ENCODE measurements at regions not wholly inside any gene's neighbourhood (a gene's known extent, or its start where the extent isn't known, plus 50 kb on each side); places are given as distances from the start of the nearest gene placed in this dataset.

- WGBS (ENCODE audit: insufficient coverage), result no CpG with 5 or more reads among the region's 2 CpGs
- Histone ChIP-seq H3K27ac (ENCODE audit: low read length) (no peak overlapping the region), H3K4me3 (ENCODE audit: low read length) (no peak overlapping the region), H3K27me3 (ENCODE audit: control insufficient read depth, insufficient read depth, low read length) (no peaks in the 10 kb centered on the region), H3K36me3 (ENCODE audit: control insufficient read depth, insufficient read depth, low read length) (no peaks in the 10 kb centered on the region), H3K4me1 (ENCODE audit: control insufficient read depth, insufficient read depth, low read length) (no peaks in the 10 kb centered on the region), H3K9me3 (replicated peaks; ENCODE audit: control insufficient read depth, low read depth, low read length) (no peaks in the 10 kb centered on the region)
- no peak for DNase-seq
Observed at GRCh38 chr6:81854474-81854873, 102.0 kb upstream of the TENT5A start.

GRCh38 chr6:81853975-81854374 is 101.5 kb upstream of the TENT5A start:
- Histone ChIP-seq H3K4me1 (ENCODE audit: control insufficient read depth, insufficient read depth, low read length) (no peaks in the 10 kb centered on the region), H3K27ac (ENCODE audit: low read length) (no peak overlapping the region), H3K9me3 (replicated peaks; ENCODE audit: control insufficient read depth, low read depth, low read length) (no peaks in the 10 kb centered on the region), H3K4me3 (ENCODE audit: low read length) (no peak overlapping the region), H3K27me3 (ENCODE audit: control insufficient read depth, insufficient read depth, low read length) (no peaks in the 10 kb centered on the region), H3K36me3 (ENCODE audit: control insufficient read depth, insufficient read depth, low read length) (no peaks in the 10 kb centered on the region)
- WGBS (ENCODE audit: insufficient coverage), result no CpG with 5 or more reads among the region's 2 CpGs
- no peak for DNase-seq

DNA sequence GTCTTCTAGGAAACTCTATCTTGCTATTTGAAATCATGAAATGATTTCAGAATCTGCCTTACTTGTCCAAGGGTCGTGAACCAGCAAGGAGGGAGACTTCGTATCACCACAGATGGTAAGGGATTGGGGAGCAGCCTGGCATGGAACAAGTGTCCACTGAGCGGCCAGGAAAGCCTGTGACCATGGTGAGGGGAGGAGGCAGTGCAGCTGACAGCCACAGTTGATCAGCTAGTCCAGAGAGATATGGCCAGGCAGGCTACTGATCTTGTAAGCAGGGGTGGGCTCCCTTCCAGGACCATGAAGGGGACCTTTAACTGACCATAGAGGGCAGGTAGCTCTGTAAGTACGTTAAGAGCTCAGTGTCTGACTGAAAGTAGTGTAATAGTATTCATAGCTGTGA is 96.8 kb upstream of the TENT5A start:
- H3K4me1 ChIP-seq (ENCODE audit: control insufficient read depth, insufficient read depth, low read length), result no peaks in the 10 kb centered on the region
- H3K27me3 ChIP-seq (ENCODE audit: control insufficient read depth, insufficient read depth, low read length), result no peaks in the 10 kb centered on the region
- no peaks in the 10 kb centered on the region for H3K9me3 ChIP-seq (replicated peaks; ENCODE audit: control insufficient read depth, low read depth, low read length)
- WGBS (ENCODE audit: insufficient coverage), result 62% methylated on average over 3 of the region's 4 CpGs
- DNase-seq, result no peak
- no peak overlapping the region for H3K27ac ChIP-seq (ENCODE audit: low read length)
- no peaks in the 10 kb centered on the region for H3K36me3 ChIP-seq (ENCODE audit: control insufficient read depth, insufficient read depth, low read length)
- H3K4me3 ChIP-seq (ENCODE audit: low read length), result no peak overlapping the region

GRCh38 chr6:81847866-81848265 is 95.4 kb upstream of the TENT5A start:
- H3K27me3 ChIP-seq (ENCODE audit: control insufficient read depth, insufficient read depth, low read length), result no peaks in the 10 kb centered on the region
- no peak for DNase-seq
- H3K4me3 ChIP-seq (ENCODE audit: low read length), result no peak overlapping the region
- no peaks in the 10 kb centered on the region for H3K9me3 ChIP-seq (replicated peaks; ENCODE audit: control insufficient read depth, low read depth, low read length)
- no peak overlapping the region for H3K27ac ChIP-seq (ENCODE audit: low read length)
- no peaks in the 10 kb centered on the region for H3K36me3 ChIP-seq (ENCODE audit: control insufficient read depth, insufficient read depth, low read length)
- 81% methylated on average over 1 of the region's 3 CpGs for WGBS (ENCODE audit: insufficient coverage)
- H3K4me1 ChIP-seq (ENCODE audit: control insufficient read depth, insufficient read depth, low read length), result no peaks in the 10 kb centered on the region

DNA sequence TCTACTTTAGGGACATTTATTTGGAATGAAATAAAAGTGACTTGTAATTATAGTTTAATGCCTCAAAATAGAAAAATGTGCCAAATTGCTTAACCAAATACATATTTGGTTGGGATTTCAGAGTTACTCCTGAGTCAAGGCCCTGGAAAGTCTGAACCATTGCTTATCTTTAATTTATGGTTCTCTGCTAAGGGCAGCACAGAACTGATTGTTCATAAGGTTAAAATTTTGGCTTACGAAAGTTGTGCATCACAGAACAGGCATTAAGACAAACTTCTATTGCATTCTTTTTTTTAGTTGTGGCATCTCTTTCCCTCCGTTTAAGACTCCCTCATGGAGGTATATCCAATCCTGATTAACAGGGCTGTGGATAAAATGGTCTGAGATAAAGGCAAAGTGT is 92.2 kb upstream of the TENT5A start:
- no peaks in the 10 kb centered on the region for H3K36me3 ChIP-seq (ENCODE audit: control insufficient read depth, insufficient read depth, low read length)
- no CpG with 5 or more reads among the region's 2 CpGs for WGBS (ENCODE audit: insufficient coverage)
- H3K4me1 ChIP-seq (ENCODE audit: control insufficient read depth, insufficient read depth, low read length), result no peaks in the 10 kb centered on the region
- no peaks in the 10 kb centered on the region for H3K27me3 ChIP-seq (ENCODE audit: control insufficient read depth, insufficient read depth, low read length)
- H3K9me3 ChIP-seq (replicated peaks; ENCODE audit: control insufficient read depth, low read depth, low read length), result no peaks in the 10 kb centered on the region
- no peak for DNase-seq
- no peak overlapping the region for H3K27ac ChIP-seq (ENCODE audit: low read length)
- H3K4me3 ChIP-seq (ENCODE audit: low read length), result no peak overlapping the region

DNA sequence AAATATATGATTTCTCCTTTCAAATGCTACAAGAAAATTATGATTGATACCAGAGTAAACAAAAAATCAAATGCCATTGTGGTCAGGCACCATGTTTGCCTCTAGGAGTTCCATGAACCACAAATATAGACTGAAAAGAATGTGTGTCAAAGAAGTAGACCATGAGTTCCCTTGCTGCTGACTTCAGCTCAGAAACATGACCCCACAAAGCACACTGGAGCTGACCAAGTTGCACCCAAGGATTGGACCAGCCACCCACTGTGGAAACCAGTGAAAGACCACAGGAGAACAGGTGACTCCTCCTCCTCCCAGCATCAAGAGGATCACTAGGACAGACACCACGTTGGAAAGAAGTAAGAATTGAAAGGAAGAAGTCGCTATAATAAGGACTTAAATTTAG is 90.8 kb upstream of the TENT5A start:
- H3K9me3 ChIP-seq (replicated peaks; ENCODE audit: control insufficient read depth, low read depth, low read length), result no peaks in the 10 kb centered on the region
- no peak overlapping the region for H3K27ac ChIP-seq (ENCODE audit: low read length)
- H3K4me3 ChIP-seq (ENCODE audit: low read length), result no peak overlapping the region
- WGBS (ENCODE audit: insufficient coverage), result no CpG with 5 or more reads among the region's 2 CpGs
- H3K27me3 ChIP-seq (ENCODE audit: control insufficient read depth, insufficient read depth, low read length), result no peaks in the 10 kb centered on the region
- no peaks in the 10 kb centered on the region for H3K36me3 ChIP-seq (ENCODE audit: control insufficient read depth, insufficient read depth, low read length)
- H3K4me1 ChIP-seq (ENCODE audit: control insufficient read depth, insufficient read depth, low read length), result no peaks in the 10 kb centered on the region
- no peak for DNase-seq

- Histone ChIP-seq H3K9me3 (replicated peaks; ENCODE audit: control insufficient read depth, low read depth, low read length) (no peaks in the 10 kb centered on the region), H3K27me3 (ENCODE audit: control insufficient read depth, insufficient read depth, low read length) (no peaks in the 10 kb centered on the region), H3K4me1 (ENCODE audit: control insufficient read depth, insufficient read depth, low read length) (no peaks in the 10 kb centered on the region), H3K36me3 (ENCODE audit: control insufficient read depth, insufficient read depth, low read length) (no peaks in the 10 kb centered on the region), H3K27ac (ENCODE audit: low read length) (no peak overlapping the region), H3K4me3 (ENCODE audit: low read length) (no peak overlapping the region)
- no peak for DNase-seq
Observed at GRCh38 chr6:81842254-81842653, 89.8 kb upstream of the TENT5A start.

- no peak for DNase-seq
- H3K9me3 ChIP-seq (replicated peaks; ENCODE audit: control insufficient read depth, low read depth, low read length), result no peaks in the 10 kb centered on the region
- H3K36me3 ChIP-seq (ENCODE audit: control insufficient read depth, insufficient read depth, low read length), result no peaks in the 10 kb centered on the region
- H3K4me3 ChIP-seq (ENCODE audit: low read length), result no peak overlapping the region
- H3K4me1 ChIP-seq (ENCODE audit: control insufficient read depth, insufficient read depth, low read length), result no peaks in the 10 kb centered on the region
- WGBS (ENCODE audit: insufficient coverage), result no CpG with 5 or more reads among the region's 1 CpG
- H3K27ac ChIP-seq (ENCODE audit: low read length), result no peak overlapping the region
- no peaks in the 10 kb centered on the region for H3K27me3 ChIP-seq (ENCODE audit: control insufficient read depth, insufficient read depth, low read length)
Observed at GRCh38 chr6:81838724-81839426, 86.4 kb upstream of the TENT5A start.

DNA sequence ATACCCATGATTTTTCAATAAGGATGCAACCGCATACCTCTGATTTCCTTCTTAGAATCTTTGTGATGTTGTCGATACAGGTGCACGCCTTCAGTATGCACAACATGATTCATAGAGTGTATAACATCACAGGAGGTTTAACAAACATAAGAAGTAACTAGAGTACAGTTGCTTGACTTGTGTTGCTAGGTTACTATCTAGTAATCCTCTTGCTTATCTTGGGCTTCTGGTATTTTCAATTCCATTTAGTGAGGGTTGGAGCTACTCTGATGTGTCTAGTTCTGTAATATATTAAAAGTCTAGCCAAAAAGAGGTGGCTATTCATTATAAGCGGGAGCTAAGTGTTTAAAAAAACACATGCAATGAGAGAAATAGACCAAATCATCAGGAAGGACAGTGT is 85.5 kb upstream of the TENT5A start:
- Histone ChIP-seq H3K36me3 (ENCODE audit: control insufficient read depth, insufficient read depth, low read length) (no peaks in the 10 kb centered on the region), H3K4me1 (ENCODE audit: control insufficient read depth, insufficient read depth, low read length) (no peaks in the 10 kb centered on the region), H3K27me3 (ENCODE audit: control insufficient read depth, insufficient read depth, low read length) (no peaks in the 10 kb centered on the region), H3K27ac (ENCODE audit: low read length) (no peak overlapping the region), H3K4me3 (ENCODE audit: low read length) (no peak overlapping the region), H3K9me3 (replicated peaks; ENCODE audit: control insufficient read depth, low read depth, low read length) (no peaks in the 10 kb centered on the region)
- no peak for DNase-seq
- no CpG with 5 or more reads among the region's 4 CpGs for WGBS (ENCODE audit: insufficient coverage)

DNA sequence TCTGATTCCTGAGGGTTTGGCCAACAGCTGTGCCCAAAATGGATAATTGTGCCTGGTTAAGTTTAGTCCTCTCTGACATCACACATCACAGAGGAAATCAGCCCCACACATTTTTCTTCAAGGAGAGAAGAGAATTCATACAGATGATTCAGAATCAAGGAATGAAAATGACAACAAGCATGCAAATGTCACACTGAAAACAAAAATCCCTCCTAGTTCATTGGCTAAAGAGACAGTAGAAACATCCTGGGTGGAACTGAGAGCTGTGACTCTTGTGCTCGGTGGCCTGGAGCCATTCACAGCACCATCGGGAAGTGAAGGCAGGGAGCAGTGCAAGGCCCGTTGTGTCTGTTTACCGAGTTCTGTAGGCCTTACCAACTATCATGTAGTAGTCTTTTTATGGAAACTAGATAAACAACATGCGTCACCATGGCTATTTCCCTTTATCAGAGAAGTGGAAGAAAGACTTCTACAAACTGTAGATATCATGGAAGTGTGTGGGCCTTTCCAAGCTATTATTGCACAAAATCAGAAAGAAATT is 81.7 kb upstream of the TENT5A start:
- no peaks in the 10 kb centered on the region for H3K36me3 ChIP-seq (ENCODE audit: control insufficient read depth, insufficient read depth, low read length)
- H3K27ac ChIP-seq (ENCODE audit: low read length), result no peak overlapping the region
- DNase-seq, result no peak
- no peaks in the 10 kb centered on the region for H3K27me3 ChIP-seq (ENCODE audit: control insufficient read depth, insufficient read depth, low read length)
- H3K4me3 ChIP-seq (ENCODE audit: low read length), result no peak overlapping the region
- no peaks in the 10 kb centered on the region for H3K4me1 ChIP-seq (ENCODE audit: control insufficient read depth, insufficient read depth, low read length)
- 92% methylated on average over 2 of the region's 5 CpGs for WGBS (ENCODE audit: insufficient coverage)
- no peaks in the 10 kb centered on the region for H3K9me3 ChIP-seq (replicated peaks; ENCODE audit: control insufficient read depth, low read depth, low read length)

- no peaks in the 10 kb centered on the region for H3K4me1 ChIP-seq (ENCODE audit: control insufficient read depth, insufficient read depth, low read length)
- H3K9me3 ChIP-seq (replicated peaks; ENCODE audit: control insufficient read depth, low read depth, low read length), result no peaks in the 10 kb centered on the region
- no peaks in the 10 kb centered on the region for H3K36me3 ChIP-seq (ENCODE audit: control insufficient read depth, insufficient read depth, low read length)
- WGBS (ENCODE audit: insufficient coverage), result no CpG with 5 or more reads among the region's 4 CpGs
- no peaks in the 10 kb centered on the region for H3K27me3 ChIP-seq (ENCODE audit: control insufficient read depth, insufficient read depth, low read length)
- no peak overlapping the region for H3K4me3 ChIP-seq (ENCODE audit: low read length)
- DNase-seq, result no peak
- no peak overlapping the region for H3K27ac ChIP-seq (ENCODE audit: low read length)
Observed at GRCh38 chr6:81832304-81832703, 79.8 kb upstream of the TENT5A start.

Data from muscle of leg (tissue), 3 donors.